ENCODE measurements at regions not wholly inside any gene's neighbourhood (a gene's known extent, or its start where the extent isn't known, plus 50 kb on each side); places are given as distances from the start of the nearest gene placed in this dataset.
"Not testable (repeated sequence)": the region's sequence is repeated elsewhere in the genome, so short reads cannot be mapped to it uniquely, and the experiment has no call there.

GRCh38 chr6:140001821-140002341 is 627.4 kb upstream of the CITED2 start:
- no peaks in the 10 kb centered on the region for H3K36me3 ChIP-seq (ENCODE audit: insufficient read depth, low read length)
- no peaks in the 10 kb centered on the region for H3K9me3 Mint-ChIP-seq (ENCODE audit: unreplicated experiment)
- no peaks in the 10 kb centered on the region for H3K79me2 ChIP-seq (ENCODE audit: insufficient read depth, low read length)
- no peak overlapping the region for H3K27ac ChIP-seq (ENCODE audit: low read depth, low read length)
- no peak overlapping the region for H3K27ac Mint-ChIP-seq (ENCODE audit: unreplicated experiment)
- no peak overlapping the region for H3K4me3 Mint-ChIP-seq (ENCODE audit: unreplicated experiment)
- no peaks in the 10 kb centered on the region for H3K9me3 ChIP-seq (ENCODE audit: insufficient read depth, low read depth, low read length)
- H3K4me2 ChIP-seq (ENCODE audit: low read length), result no peak overlapping the region
- peak; percentile 5 for FAIRE-seq
- TF ChIP-seq EZH2 (IDR thresholded peaks at IDR 0.05; ENCODE audit: insufficient read depth, low read length), result no peak
- no peak for TF ChIP-seq CTCF (IDR thresholded peaks at IDR 0.05; ENCODE audit: insufficient read depth, low read depth, low read length)
- H3K4me1 Mint-ChIP-seq (ENCODE audit: low read depth, unreplicated experiment), result peaks cover 8% of the 10 kb centered on the region
- peaks cover 3% of the 10 kb centered on the region for H3K36me3 Mint-ChIP-seq (ENCODE audit: low read depth, unreplicated experiment)
- H3K4me3 ChIP-seq (ENCODE audit: insufficient read depth, low read depth, low read length), result no peak overlapping the region
- peak; percentile 31 for DNase-seq (ENCODE audit: low read depth)
- H2AFZ ChIP-seq (ENCODE audit: low read depth, low read length), result no peak overlapping the region
- H4K20me1 ChIP-seq (ENCODE audit: insufficient read depth, low read length), result no peaks in the 10 kb centered on the region
- H3K4me1 ChIP-seq (ENCODE audit: insufficient read depth, low read length), result no peaks in the 10 kb centered on the region
- H3K27me3 Mint-ChIP-seq (ENCODE audit: low read depth, unreplicated experiment), result no peaks in the 10 kb centered on the region
- no peaks in the 10 kb centered on the region for H3K27me3 ChIP-seq (ENCODE audit: insufficient read depth, low read length)
- no peak overlapping the region for H3K9ac ChIP-seq (ENCODE audit: low read length)

- Histone ChIP-seq H3K36me3 (ENCODE audit: insufficient read depth, low read length) (no peaks in the 10 kb centered on the region), H3K4me1 (ENCODE audit: insufficient read depth, low read length) (no peaks in the 10 kb centered on the region), H3K9me3 (ENCODE audit: insufficient read depth, low read depth, low read length) (no peaks in the 10 kb centered on the region), H4K20me1 (ENCODE audit: insufficient read depth, low read length) (no peaks in the 10 kb centered on the region), H3K79me2 (ENCODE audit: insufficient read depth, low read length) (no peaks in the 10 kb centered on the region), H3K4me3 (ENCODE audit: insufficient read depth, low read depth, low read length) (no peak overlapping the region), H3K27ac (ENCODE audit: low read depth, low read length) (no peak overlapping the region), H3K27me3 (ENCODE audit: insufficient read depth, low read length) (no peaks in the 10 kb centered on the region), H3K9ac (ENCODE audit: low read length) (no peak overlapping the region), H2AFZ (ENCODE audit: low read depth, low read length) (no peak overlapping the region), H3K4me2 (ENCODE audit: low read length) (no peak overlapping the region)
- Mint-ChIP-seq H3K4me1 (ENCODE audit: low read depth, unreplicated experiment) (peaks cover 17% of the 10 kb centered on the region), H3K9me3 (ENCODE audit: unreplicated experiment) (no peaks in the 10 kb centered on the region), H3K27ac (ENCODE audit: unreplicated experiment) (no peak overlapping the region), H3K27me3 (ENCODE audit: low read depth, unreplicated experiment) (no peaks in the 10 kb centered on the region), H3K4me3 (ENCODE audit: unreplicated experiment) (no peak overlapping the region), H3K36me3 (ENCODE audit: low read depth, unreplicated experiment) (peaks cover 3% of the 10 kb centered on the region)
- no peak for TF ChIP-seq CTCF (IDR thresholded peaks at IDR 0.05; ENCODE audit: insufficient read depth, low read depth, low read length)
- TF ChIP-seq EZH2 (IDR thresholded peaks at IDR 0.05; ENCODE audit: insufficient read depth, low read length), result no peak
- FAIRE-seq (no peak), DNase-seq (ENCODE audit: low read depth) (no peak)
Observed at GRCh38 chr6:140001005-140001404, 626.6 kb upstream of the CITED2 start.

GRCh38 chr6:139999661-140000060 is 625.2 kb upstream of the CITED2 start:
- H2AFZ ChIP-seq (ENCODE audit: low read depth, low read length); H3K36me3 ChIP-seq (ENCODE audit: insufficient read depth, low read length); H3K79me2 ChIP-seq (ENCODE audit: insufficient read depth, low read length); H3K36me3 Mint-ChIP-seq (ENCODE audit: low read depth, unreplicated experiment); H3K27ac Mint-ChIP-seq (ENCODE audit: unreplicated experiment); H3K27me3 ChIP-seq (ENCODE audit: insufficient read depth, low read length); H3K27me3 Mint-ChIP-seq (ENCODE audit: low read depth, unreplicated experiment); H3K4me3 ChIP-seq (ENCODE audit: insufficient read depth, low read depth, low read length); H3K4me2 ChIP-seq (ENCODE audit: low read length); FAIRE-seq; DNase-seq (ENCODE audit: low read depth); H3K27ac ChIP-seq (ENCODE audit: low read depth, low read length); H3K4me3 Mint-ChIP-seq (ENCODE audit: unreplicated experiment); H3K9me3 ChIP-seq (ENCODE audit: insufficient read depth, low read depth, low read length); H4K20me1 ChIP-seq (ENCODE audit: insufficient read depth, low read length); H3K4me1 ChIP-seq (ENCODE audit: insufficient read depth, low read length); H3K9me3 Mint-ChIP-seq (ENCODE audit: unreplicated experiment); H3K9ac ChIP-seq (ENCODE audit: low read length): not testable (repeated sequence)
- peaks cover 23% of the 10 kb centered on the region for H3K4me1 Mint-ChIP-seq (ENCODE audit: low read depth, unreplicated experiment)

- H3K27ac Mint-ChIP-seq (ENCODE audit: unreplicated experiment); H3K36me3 Mint-ChIP-seq (ENCODE audit: low read depth, unreplicated experiment): not testable (repeated sequence)
- peaks cover 23% of the 10 kb centered on the region for H3K4me1 Mint-ChIP-seq (ENCODE audit: low read depth, unreplicated experiment)
Observed at GRCh38 chr6:139998478-139998877, 624.0 kb upstream of the CITED2 start.

More at GRCh38 chr6:139998478-139998877, 624.0 kb upstream of the CITED2 start:
- not testable (repeated sequence) for DNase-seq (ENCODE audit: low read depth); H3K4me3 ChIP-seq (ENCODE audit: insufficient read depth, low read depth, low read length); H4K20me1 ChIP-seq (ENCODE audit: insufficient read depth, low read length); H3K79me2 ChIP-seq (ENCODE audit: insufficient read depth, low read length); H3K27me3 ChIP-seq (ENCODE audit: insufficient read depth, low read length); H3K9ac ChIP-seq (ENCODE audit: low read length); H3K9me3 ChIP-seq (ENCODE audit: insufficient read depth, low read depth, low read length); H3K27me3 Mint-ChIP-seq (ENCODE audit: low read depth, unreplicated experiment); H3K4me2 ChIP-seq (ENCODE audit: low read length); H3K9me3 Mint-ChIP-seq (ENCODE audit: unreplicated experiment); FAIRE-seq; H3K27ac ChIP-seq (ENCODE audit: low read depth, low read length); H2AFZ ChIP-seq (ENCODE audit: low read depth, low read length); H3K36me3 ChIP-seq (ENCODE audit: insufficient read depth, low read length); H3K4me3 Mint-ChIP-seq (ENCODE audit: unreplicated experiment); H3K4me1 ChIP-seq (ENCODE audit: insufficient read depth, low read length)
